ENCODE measurements at regions not wholly inside any gene's neighbourhood (a gene's known extent, or its start where the extent isn't known, plus 50 kb on each side); places are given as distances from the start of the nearest gene placed in this dataset.

DNA sequence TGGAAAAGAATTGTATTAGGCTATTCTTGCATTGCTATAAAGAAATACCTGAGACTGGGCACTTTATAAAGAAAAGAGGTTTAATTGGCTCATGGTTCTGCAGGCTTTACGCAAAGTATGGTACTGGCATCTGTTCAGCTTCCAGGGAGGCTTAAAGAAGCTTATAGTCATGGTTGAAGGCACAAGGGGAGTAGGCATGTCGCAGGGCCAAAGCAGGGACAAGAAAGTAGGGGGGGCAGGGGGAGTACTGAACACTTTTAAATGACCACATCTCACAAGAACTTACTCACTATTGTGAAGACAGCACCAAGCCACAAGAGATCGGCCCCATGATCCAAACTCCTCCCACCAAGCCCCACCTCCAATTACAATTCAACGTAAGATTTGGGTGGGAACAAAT lies 152.5 kb upstream of the PHF14 start:
- no peak overlapping the region for H4K91ac ChIP-seq (ENCODE audit: insufficient read length, low read depth, low read length)
- H3K4me2 ChIP-seq (ENCODE audit: insufficient read depth, insufficient read length, low read length) = no peak overlapping the region
- no peak overlapping the region for H3K4me3 Mint-ChIP-seq
- no peak overlapping the region for H3K9ac ChIP-seq (ENCODE audit: extremely low read depth, insufficient read length, low read length)
- H2AK5ac ChIP-seq (ENCODE audit: insufficient read length, low read length) = no peak overlapping the region
- H3K18ac ChIP-seq (ENCODE audit: insufficient read length, low read depth, low read length) = no peak overlapping the region
- TF ChIP-seq, protein P1, sequence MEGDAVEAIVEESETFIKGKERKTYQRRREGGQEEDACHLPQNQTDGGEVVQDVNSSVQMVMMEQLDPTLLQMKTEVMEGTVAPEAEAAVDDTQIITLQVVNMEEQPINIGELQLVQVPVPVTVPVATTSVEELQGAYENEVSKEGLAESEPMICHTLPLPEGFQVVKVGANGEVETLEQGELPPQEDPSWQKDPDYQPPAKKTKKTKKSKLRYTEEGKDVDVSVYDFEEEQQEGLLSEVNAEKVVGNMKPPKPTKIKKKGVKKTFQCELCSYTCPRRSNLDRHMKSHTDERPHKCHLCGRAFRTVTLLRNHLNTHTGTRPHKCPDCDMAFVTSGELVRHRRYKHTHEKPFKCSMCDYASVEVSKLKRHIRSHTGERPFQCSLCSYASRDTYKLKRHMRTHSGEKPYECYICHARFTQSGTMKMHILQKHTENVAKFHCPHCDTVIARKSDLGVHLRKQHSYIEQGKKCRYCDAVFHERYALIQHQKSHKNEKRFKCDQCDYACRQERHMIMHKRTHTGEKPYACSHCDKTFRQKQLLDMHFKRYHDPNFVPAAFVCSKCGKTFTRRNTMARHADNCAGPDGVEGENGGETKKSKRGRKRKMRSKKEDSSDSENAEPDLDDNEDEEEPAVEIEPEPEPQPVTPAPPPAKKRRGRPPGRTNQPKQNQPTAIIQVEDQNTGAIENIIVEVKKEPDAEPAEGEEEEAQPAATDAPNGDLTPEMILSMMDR (conservative IDR thresholded peaks at IDR 0.05) = no peak
- H3K27ac Mint-ChIP-seq = peak overlapping the region in 1 of 3 experiments; percentile 37; a peak in 1 of 7 replicates
- H3K14ac ChIP-seq (ENCODE audit: insufficient read depth, low read length) = no peak overlapping the region
- no peak overlapping the region for H2BK15ac ChIP-seq (ENCODE audit: low read depth, low read length)
- no peaks in the 10 kb centered on the region for H3K9me3 ChIP-seq (ENCODE audit: control insufficient read depth, low read depth, low read length)
- no peak overlapping the region for H4K8ac ChIP-seq (replicated peaks; ENCODE audit: insufficient read length, low read depth, low read length)
- H3K23me2 ChIP-seq (ENCODE audit: insufficient read length, low read depth, low read length, poor library complexity, severe bottlenecking) = no peaks in the 10 kb centered on the region
- no peaks in the 10 kb centered on the region for H3K79me1 ChIP-seq (ENCODE audit: insufficient read depth, low read depth, low read length, poor library complexity, severe bottlenecking)
- no peak overlapping the region for H2BK20ac ChIP-seq (ENCODE audit: low read depth, low read length, poor library complexity, severe bottlenecking)
- no peak overlapping the region for H3K4ac ChIP-seq (ENCODE audit: low read depth, low read length)
- no peaks in the 10 kb centered on the region; a peak in 1 of 7 replicates for H3K36me3 Mint-ChIP-seq (ENCODE audit: insufficient read depth in 1 of 3, low read depth in 3 of 3)
- H3K4me1 Mint-ChIP-seq = no peaks in the 10 kb centered on the region
- no peak overlapping the region for H2AFZ ChIP-seq (ENCODE audit: low read length)
- no peaks in the 10 kb centered on the region for H3K27me3 Mint-ChIP-seq (ENCODE audit: low read depth)
- WGBS (ENCODE audit: extremely low coverage, insufficient read length, low lambda C conversion rate) = no CpG with 5 or more reads among the region's 4 CpGs
- H3K27ac ChIP-seq (ENCODE audit: insufficient read length, low read depth, low read length) = no peak overlapping the region
- no peaks in the 10 kb centered on the region for H3K79me2 ChIP-seq (ENCODE audit: insufficient read depth, low read length)
- no peaks in the 10 kb centered on the region for H3K27me3 ChIP-seq (ENCODE audit: insufficient read depth, low read length)
- no peaks in the 10 kb centered on the region for H3K9me3 Mint-ChIP-seq
- no peak overlapping the region for H4K5ac ChIP-seq (ENCODE audit: insufficient read length, low read depth, low read length)
- no peak overlapping the region for H2BK12ac ChIP-seq (ENCODE audit: insufficient read length, low read depth, low read length)
- H3K56ac ChIP-seq (ENCODE audit: insufficient read length, low read depth, low read length) = no peak overlapping the region
- H2BK5ac ChIP-seq (ENCODE audit: insufficient read length, low read length) = no peak overlapping the region
- no peak for DNase-seq
- H2BK120ac ChIP-seq (ENCODE audit: low read depth, low read length, poor library complexity, severe bottlenecking) = no peak overlapping the region
- no peaks in the 10 kb centered on the region for H4K20me1 ChIP-seq (ENCODE audit: control insufficient read depth, insufficient read depth, insufficient read length)
- no peaks in the 10 kb centered on the region for H3K4me1 ChIP-seq (ENCODE audit: insufficient read depth, low read length)
- no peak overlapping the region for H3T11ph ChIP-seq (ENCODE audit: low read length)
- no peak overlapping the region for H3K23ac ChIP-seq (ENCODE audit: insufficient read length, low read depth, low read length)

Data from H9 (cell line).